Pancreas (tissue), 10 donors: ENCODE measurements at regions not wholly inside any gene's neighbourhood (a gene's known extent, or its start where the extent isn't known, plus 50 kb on each side); places are given as distances from the start of the nearest gene placed in this dataset.

Experiments
- ATAC-seq, 4 donors: fragments of 200-7000 bp; cut with Tn5 transposase; one replicate each; pipeline versions ENCODE4 v1.8.0 to v1.9.1; 2020; ENCODE audit warnings: mild to moderate bottlenecking in 4 of 4, moderate library complexity in 4 of 4
- DNase-seq, 6 donors: peaks; one replicate each; pipeline ENCODE4 v3.0.0-alpha.2; 2020
- FAIRE-seq: peaks from 2 replicates; lab custom pipeline; 2012; peaks lifted over from hg19 to GRCh38; lab: Jason Lieb, UNC
- H3K27ac ChIP-seq, 4 donors: fragments of 200-600 bp; sonication (generic); 1 replicate in 3 of 4; 2 replicates in 1 of 4; pipeline versions ENCODE4 v1.5.0 to v1.8.0; 2020
- H3K27me3 ChIP-seq, 4 donors: fragments of 200-600 bp; one replicate each; pipeline ENCODE4 v1.8.0; 2021
- H3K36me3 ChIP-seq, 3 donors: fragments of 200-600 bp; sonication (generic) in 1 of 3; one replicate each; pipeline versions ENCODE4 v1.5.0 to v1.8.0; 2020 to 2021
- H3K4me1 ChIP-seq, 3 donors: fragments of 200-600 bp; one replicate each; pipeline ENCODE4 v1.8.0; 2021
- H3K4me3 ChIP-seq, 4 donors: fragments of 200-600 bp; sonication (generic) in 2 of 4; one replicate each; pipeline versions ENCODE4 v1.5.0 to v1.8.0; 2020 to 2021
- H3K9me3 ChIP-seq, 4 donors: fragments of 200-600 bp; one replicate each; pipeline ENCODE4 v1.8.0; 2021
- WGBS, 2 donors: extraction: QIAGEN DNeasy Blood & Tissue Kit; methylation state at CpG; one replicate each; pipeline ENCODE4 v1.1.7; 2013; 5-methylcytosine and 5-hydroxymethylcytosine counted together
- intact Hi-C, 3 donors: fragments of 100-400 bp; cut with DNase I; formaldehyde crosslinking; loops; one replicate each; pipeline versions ENCODE4 v1.11.1 to v1.14.2; 2022
- TF ChIP-seq, protein P1 (sequence below), 4 donors: fragments of 200-600 bp; sonication (generic) in 3 of 4; IDR thresholded peaks; one replicate each; pipeline versions ENCODE4 v1.5.0 to v1.8.0; 2021; ENCODE audit warnings: antibody characterized with exemption in 4 of 4
- donor health status: healthy with polysubstance abuse.
- donor health status: DM: no; HTN: no; CAD: no; lungs with moderate emphysema.
- donor health status: DM: no; HTN: no; CAD: no.
- donor health status: control.
- donor health status: control.
- donor health status: Bipolar disorder and iron deficiency.
- donor health status: DM: yes; HTN: yes; CAD: no.
- donor health status: DM: no; HTN: no; CAD: no.
- donor health status: DM: no; HTN: no; CAD: no.
- donor health status: DM: yes; HTN: yes; CAD: no.

- H3K9me3 ChIP-seq = no peaks in the 10 kb centered on the region
- ATAC-seq (no peak), DNase-seq (no peak), FAIRE-seq (no peak)
- H3K4me1 ChIP-seq = no peaks in the 10 kb centered on the region
- no peak overlapping the region for H3K27ac ChIP-seq
- H3K27me3 ChIP-seq = no peaks in the 10 kb centered on the region
- intact Hi-C loops = no loop called here
- no peak overlapping the region for H3K4me3 ChIP-seq
- H3K36me3 ChIP-seq = no peaks in the 10 kb centered on the region
- WGBS, 2 donors = 45 to 54% methylated on average over 3 of the region's 3 CpGs
- TF ChIP-seq, protein P1, sequence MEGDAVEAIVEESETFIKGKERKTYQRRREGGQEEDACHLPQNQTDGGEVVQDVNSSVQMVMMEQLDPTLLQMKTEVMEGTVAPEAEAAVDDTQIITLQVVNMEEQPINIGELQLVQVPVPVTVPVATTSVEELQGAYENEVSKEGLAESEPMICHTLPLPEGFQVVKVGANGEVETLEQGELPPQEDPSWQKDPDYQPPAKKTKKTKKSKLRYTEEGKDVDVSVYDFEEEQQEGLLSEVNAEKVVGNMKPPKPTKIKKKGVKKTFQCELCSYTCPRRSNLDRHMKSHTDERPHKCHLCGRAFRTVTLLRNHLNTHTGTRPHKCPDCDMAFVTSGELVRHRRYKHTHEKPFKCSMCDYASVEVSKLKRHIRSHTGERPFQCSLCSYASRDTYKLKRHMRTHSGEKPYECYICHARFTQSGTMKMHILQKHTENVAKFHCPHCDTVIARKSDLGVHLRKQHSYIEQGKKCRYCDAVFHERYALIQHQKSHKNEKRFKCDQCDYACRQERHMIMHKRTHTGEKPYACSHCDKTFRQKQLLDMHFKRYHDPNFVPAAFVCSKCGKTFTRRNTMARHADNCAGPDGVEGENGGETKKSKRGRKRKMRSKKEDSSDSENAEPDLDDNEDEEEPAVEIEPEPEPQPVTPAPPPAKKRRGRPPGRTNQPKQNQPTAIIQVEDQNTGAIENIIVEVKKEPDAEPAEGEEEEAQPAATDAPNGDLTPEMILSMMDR (IDR thresholded peaks at IDR 0.05) = no peak
Measured at GRCh38 chr9:31700252-31701045, 684.0 kb upstream of the ACO1 start.

DNA sequence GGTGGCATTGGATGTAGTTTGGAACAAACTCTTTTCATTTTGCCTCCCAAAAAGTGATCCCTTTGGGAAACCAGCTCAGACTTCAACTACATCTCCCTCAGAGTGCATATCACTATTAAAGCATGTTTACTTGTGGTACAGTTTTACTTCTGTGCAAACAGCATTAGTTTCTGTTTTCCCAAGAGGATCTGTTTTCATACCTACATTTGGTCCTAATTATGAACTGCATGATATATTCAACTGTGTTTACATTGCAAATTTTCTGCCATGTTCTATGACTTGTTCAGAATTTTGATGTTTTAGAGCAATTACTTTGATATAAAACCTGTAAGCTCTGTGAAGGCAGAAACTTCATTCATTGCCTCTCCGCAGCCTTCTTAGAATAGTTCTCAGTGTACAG is 681.5 kb upstream of the ACO1 start:
- FAIRE-seq = no peak
- WGBS, 2 donors = 85 to 92% methylated on average over 1 of the region's 1 CpG
- Histone ChIP-seq H3K27ac (no peak overlapping the region), H3K9me3 (no peaks in the 10 kb centered on the region), H3K4me1 (no peaks in the 10 kb centered on the region), H3K27me3 (no peaks in the 10 kb centered on the region), H3K36me3 (no peaks in the 10 kb centered on the region), H3K4me3 (no peak overlapping the region)
- TF ChIP-seq, protein P1 (IDR thresholded peaks at IDR 0.05) = no peak
- no peak for ATAC-seq
- intact Hi-C loops = no loop called here
- DNase-seq = no peak

GRCh38 chr9:31715250-31715649 is 669.2 kb upstream of the ACO1 start:
- Histone ChIP-seq H3K4me3 (no peak overlapping the region), H3K27me3 (no peaks in the 10 kb centered on the region), H3K27ac (no peak overlapping the region), H3K4me1 (no peaks in the 10 kb centered on the region), H3K36me3 (no peaks in the 10 kb centered on the region), H3K9me3 (no peaks in the 10 kb centered on the region)
- ATAC-seq = no peak
- 54 to 66% methylated on average over 4 of the region's 4 CpGs for WGBS, 2 donors
- DNase-seq = no peak
- FAIRE-seq = no peak
- intact Hi-C loops = no loop called here
- TF ChIP-seq, protein P1 (IDR thresholded peaks at IDR 0.05) = no peak

DNA sequence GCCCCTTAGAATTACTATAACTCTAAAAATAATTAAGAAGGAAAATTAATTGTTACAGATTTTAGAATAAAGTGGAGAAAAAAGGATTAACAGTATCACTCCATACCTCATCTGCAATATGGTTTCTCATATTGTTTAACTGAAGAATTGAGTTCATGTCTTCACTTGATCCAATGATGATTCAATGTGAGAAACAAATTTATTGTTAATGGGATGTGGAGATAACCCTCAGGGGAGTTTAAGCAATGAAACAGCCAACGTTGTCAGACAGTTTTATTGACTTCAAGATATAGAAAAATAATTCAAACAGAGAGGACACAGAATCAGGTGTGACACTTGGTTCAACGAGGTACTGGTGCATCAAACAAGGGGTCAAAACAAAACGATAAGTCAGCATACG is 665.2 kb upstream of the ACO1 start:
- Histone ChIP-seq H3K27me3 (no peaks in the 10 kb centered on the region), H3K27ac (no peak overlapping the region), H3K36me3 (no peaks in the 10 kb centered on the region), H3K4me1 (no peaks in the 10 kb centered on the region), H3K4me3 (no peak overlapping the region), H3K9me3 (no peaks in the 10 kb centered on the region)
- TF ChIP-seq, protein P1 (IDR thresholded peaks at IDR 0.05) = no peak
- intact Hi-C loops = no loop called here
- ATAC-seq (no peak), FAIRE-seq (no peak), DNase-seq (no peak)
- WGBS, 2 donors = 45 to 54% methylated on average over 4 of the region's 4 CpGs

GRCh38 chr9:31730398-31730797 is 654.0 kb upstream of the ACO1 start:
- intact Hi-C loops = no loop called here
- H3K4me3 ChIP-seq = no peak overlapping the region
- 69 to 75% methylated on average over 6 of the region's 6 CpGs for WGBS, 2 donors
- no peaks in the 10 kb centered on the region for H3K9me3 ChIP-seq
- no peak for FAIRE-seq
- no peaks in the 10 kb centered on the region for H3K4me1 ChIP-seq
- no peak for ATAC-seq
- H3K36me3 ChIP-seq = no peaks in the 10 kb centered on the region
- H3K27me3 ChIP-seq = no peaks in the 10 kb centered on the region
- peak in 3 of 6 donors; percentile 11 to 43 (median 39) for DNase-seq
- no peak overlapping the region for H3K27ac ChIP-seq
- TF ChIP-seq, protein P1 (IDR thresholded peaks at IDR 0.05) = no peak
